GM19397 (cell line): ENCODE measurements at regions not wholly inside any gene's neighbourhood (a gene's known extent, or its start where the extent isn't known, plus 50 kb on each side); places are given as distances from the start of the nearest gene placed in this dataset.

ENCODE experiments used
- ATAC-seq: cut with Tn5 transposase; IDR thresholded peaks from one replicate; pipeline ENCODE4 v1.9.1; 2021; ENCODE audit warnings: mild to moderate bottlenecking, moderate library complexity; ENCODE audit not compliant: unreplicated experiment

- no peak for ATAC-seq
Measured at GRCh38 chr15:101124731-101125451, 127.0 kb downstream of the CHSY1 start.

- ATAC-seq: no peak
Measured at GRCh38 chr15:101123222-101123910, 128.5 kb downstream of the CHSY1 start.

- ATAC-seq: no peak
Measured at GRCh38 chr15:101122806-101123205, 129.0 kb downstream of the CHSY1 start.

GRCh38 chr15:101122266-101122665 lies 129.6 kb downstream of the CHSY1 start:
- ATAC-seq: no peak

GRCh38 chr15:101121511-101122090 lies 130.2 kb downstream of the CHSY1 start:
- ATAC-seq: peak; percentile 77

- no peak for ATAC-seq
Measured at GRCh38 chr15:101120987-101121386, 130.9 kb downstream of the CHSY1 start.

- ATAC-seq: no peak
Measured at GRCh38 chr15:101120473-101120872, 131.4 kb downstream of the CHSY1 start.
